Activated gamma-delta T cell (primary cell): ENCODE measurements at regions not wholly inside any gene's neighbourhood (a gene's known extent, or its start where the extent isn't known, plus 50 kb on each side); places are given as distances from the start of the nearest gene placed in this dataset.
"Not testable (repeated sequence)": the region's sequence is repeated elsewhere in the genome, so short reads cannot be mapped to it uniquely, and the experiment has no call there.

Experiments used
- DNase-seq: peaks from one replicate; lab custom pipeline; 2025; lab: John Stamatoyannopoulos, UW

DNA sequence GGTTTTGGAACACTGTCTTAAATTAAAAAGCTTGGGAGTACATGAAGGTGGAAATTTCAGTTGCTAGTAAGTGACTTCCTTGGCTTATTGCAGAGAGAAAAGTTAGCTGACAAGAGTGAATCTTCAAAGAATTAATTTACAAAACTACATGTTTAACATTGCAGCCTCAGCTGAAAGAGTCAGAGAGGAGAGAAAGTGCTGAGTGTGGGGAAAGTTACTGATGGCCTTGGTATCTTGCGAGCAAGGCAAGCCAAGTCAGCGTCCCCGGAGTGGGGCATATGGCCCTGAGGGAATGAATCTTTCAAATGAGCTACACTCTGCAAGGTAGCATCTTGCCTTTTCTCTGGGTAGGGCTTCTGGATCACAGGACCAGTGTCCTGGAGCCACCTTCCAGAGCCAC lies 131.3 kb downstream of the LPIN1 start:
- no peak for DNase-seq

DNA sequence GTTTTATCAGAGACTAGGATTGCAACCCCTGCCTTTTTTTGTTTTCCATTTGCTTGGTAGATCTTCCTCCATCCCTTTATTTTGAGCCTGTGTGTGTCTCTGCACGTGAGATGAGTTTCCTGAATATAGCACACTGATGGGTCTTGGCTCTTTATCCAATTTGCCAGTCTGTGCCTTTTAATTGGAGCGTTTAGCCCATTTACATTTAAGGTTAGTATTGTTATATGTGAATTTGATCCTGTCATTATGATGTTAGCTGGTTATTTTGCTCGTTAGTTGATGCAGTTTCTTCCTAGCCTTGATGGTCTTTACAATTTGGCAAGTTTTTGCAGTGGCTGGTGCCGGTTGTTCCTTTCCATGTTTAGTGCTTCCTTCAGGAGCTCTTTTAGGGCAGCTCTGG lies 138.8 kb downstream of the LPIN1 start:
- not testable (repeated sequence) for DNase-seq

DNA sequence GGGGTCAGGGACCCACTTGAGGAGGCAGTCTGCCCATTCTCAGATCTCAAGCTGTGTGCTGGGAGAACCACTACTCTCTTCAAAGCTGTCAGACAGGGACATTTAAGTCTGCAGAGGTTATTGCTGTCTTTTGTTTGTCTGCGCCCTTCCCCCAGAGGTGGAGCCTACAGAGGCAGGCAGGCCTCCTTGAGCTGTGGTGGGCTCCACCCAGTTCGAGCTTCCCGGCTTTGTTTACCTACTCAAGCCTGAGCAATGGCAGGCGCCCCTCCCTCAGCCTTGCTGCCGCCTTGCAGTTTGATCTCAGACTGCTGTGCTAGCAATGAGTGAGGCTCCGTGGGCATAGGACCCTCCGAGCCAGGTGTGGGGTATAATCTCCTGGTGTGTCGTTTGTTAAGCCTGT lies 140.5 kb downstream of the LPIN1 start:
- DNase-seq: not testable (repeated sequence)

DNA sequence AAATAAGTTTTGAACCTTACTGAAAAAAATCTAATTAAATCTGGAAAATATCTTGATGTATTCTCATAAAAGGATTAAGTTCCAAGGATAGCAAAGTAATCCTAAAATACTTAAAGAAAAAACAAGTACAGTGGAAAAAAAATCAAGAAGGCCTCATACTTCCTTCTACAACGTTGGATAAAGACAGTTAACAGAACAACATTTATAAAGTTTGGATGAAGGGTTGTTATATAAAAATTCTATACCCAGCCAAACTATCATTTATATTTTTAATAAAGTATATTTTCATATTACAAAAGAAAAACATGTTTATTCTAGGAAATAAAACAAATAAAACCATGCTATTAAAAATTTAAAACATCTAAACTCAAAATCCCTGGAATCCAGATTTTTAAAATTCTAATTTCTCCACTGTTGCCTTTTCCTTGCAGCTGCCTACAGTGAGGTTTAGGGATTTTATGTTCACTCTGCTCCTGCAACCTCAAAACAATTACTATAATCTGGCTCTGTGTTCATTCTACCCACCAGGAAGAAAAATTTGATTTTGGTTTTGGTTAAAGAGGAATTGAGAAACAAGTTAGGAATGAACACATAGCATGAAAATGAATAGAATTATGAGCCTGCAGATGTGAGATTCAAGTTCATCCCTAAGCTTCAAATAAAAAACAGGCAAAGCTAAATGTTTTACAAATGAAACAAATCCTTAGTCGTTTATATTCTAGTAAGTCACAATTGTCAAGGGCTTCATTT lies 142.8 kb downstream of the LPIN1 start:
- no peak for DNase-seq

DNA sequence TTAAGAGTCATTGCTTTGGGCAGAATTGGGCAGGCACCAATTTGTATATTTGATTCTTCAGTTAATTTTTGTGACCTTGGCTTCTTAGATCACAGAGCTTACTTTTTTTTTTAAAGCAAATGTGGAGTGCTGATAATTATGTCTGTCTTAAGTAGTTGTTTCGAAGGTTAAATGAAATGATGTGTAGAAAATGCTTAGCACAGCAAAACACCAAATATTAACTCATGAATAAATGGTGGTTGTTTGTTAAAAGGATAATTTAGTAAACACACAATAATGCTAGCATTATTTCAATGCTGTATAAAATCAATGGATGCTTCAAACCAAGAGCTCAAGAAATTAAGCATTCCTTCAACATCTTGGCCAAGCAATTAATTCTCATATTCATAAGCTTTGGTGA lies 143.4 kb downstream of the LPIN1 start:
- no peak for DNase-seq

DNA sequence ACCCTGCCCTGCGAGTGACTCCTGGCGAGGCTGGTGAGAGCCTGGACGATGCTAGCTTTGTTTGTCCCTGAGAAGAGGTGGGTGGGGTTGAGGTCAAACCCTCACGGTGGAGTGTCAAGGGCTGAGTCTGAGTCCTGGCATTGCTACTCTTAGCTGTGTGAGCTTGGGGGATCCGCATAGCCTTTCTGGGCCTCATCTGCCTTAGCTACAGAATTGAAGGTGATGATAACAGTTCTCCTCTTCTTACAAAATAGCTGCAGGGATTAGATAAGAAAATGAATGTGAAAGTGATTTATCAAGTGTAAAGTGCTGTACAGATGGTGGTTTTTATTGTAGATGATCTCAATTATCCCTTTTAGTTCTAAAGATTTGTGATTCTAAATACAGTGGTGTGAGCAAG lies 144.6 kb downstream of the LPIN1 start:
- DNase-seq: no peak

DNA sequence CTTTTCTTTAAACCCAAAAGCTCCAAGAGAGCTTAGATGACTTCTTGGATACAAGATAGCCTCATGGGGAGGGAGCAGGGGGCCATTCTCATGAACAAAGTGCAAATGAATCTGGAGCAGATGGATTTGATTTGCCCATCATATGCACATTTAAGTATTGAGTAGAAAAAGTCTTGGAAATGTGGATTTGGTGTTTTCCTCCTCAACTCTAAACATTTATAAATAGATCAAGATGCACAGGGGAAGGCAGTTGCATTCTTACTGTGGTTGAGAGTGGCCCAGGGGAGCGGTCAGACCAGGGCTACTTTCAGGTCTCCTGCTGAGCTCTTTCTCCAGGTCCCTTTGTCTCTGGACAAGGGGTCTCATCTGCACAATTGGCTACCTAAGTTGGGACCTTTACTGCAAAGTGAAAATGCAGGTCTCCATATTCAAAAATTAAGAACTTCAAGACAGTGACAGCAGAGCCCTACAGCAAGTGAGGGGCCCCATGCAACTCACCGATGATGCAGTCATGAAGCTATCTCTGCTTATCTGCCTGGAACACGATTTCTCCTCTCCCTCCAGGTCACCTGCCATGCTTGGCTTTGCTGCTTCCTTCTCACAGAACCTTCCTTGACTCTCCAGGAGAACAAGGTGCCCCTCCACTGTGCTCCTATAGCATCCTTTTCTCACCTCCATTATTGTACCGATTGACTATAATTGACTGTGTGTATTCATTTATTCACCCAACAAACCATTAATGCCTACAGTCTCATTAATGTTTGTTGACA lies 145.4 kb downstream of the LPIN1 start:
- DNase-seq: no peak

DNA sequence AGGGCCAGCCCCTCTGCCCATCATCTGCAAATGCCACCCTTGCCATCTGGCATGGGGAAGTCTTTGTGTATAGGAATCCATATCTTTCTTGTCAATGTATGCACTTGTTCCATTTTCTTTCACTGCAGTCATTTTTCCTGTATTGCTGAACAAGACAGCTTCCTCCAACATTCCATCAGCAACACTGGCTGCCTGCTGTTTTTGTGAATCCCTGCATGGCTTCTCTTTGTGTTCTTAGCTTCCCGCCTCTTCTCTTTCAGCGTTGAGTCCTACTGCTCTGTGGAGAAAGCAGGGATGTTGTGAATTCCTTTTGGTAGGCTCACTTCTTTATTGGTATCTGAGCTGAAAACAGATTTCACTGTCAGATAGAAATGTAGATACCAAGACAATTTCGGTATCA lies 150.0 kb downstream of the LPIN1 start:
- no peak for DNase-seq

DNA sequence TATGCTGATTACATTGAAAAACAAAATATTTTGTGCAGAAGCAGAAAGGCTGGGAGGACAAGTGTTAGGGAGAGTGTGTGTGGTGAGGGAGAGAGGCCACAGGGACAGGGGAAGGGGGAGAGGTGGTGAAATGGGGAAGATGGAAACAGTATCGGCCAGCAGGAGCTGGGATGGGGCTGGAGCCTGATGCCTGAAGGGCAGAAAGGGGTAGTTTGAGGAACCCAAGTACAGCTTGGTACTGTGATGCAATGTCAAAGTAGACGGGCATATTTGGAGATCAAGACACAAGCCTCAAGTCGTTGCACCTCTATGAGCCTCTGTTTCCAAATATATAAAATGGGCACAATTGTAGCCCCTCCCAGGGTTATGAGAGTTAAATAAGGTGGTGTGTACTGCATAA lies 152.1 kb downstream of the LPIN1 start:
- no peak for DNase-seq

DNA sequence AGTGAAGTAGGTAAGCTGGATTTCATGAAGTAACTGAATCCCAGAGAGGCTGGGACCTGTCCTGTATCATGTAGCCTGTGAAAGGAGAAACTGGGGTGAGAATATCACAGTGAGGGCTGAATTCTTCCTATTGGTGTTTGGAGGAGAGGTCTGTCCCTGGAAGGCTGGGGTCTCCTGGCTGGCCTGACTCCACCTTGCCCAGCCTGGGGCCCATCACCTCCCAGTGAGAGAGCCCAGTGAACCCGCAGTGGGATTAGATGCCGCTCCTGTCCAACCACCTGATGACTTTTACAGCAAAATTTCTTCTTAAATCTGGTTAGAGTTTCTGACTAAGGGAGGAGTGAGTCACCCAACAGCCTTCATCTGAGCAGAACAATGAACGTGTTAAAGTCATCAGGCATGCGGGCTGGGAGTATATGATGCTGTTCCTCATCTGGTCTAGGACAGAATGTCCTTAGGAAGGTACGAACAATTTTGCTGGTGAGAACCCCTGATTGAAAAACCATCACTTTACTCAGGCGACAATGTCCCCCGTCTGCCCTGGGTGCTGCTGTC lies 152.9 kb downstream of the LPIN1 start:
- DNase-seq: no peak

DNA sequence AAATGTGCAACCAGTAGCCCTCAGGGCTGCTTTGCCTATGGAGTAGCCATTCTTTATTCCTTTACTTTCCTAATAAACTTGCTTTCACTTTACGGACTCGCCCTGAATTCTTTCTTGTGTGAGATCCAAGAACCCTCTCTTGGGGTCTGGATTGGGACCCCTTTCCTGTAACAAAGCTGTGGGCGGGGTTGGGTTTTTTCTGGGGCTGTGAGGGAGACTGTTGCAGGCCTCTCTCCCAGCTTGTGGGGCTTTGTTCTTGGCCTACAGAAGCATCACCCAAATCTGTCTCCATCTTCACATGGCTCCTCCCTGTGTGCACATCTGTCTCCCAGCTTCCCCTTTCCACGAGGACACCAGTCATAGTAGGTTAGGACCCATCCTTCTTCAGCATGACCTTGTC lies 154.5 kb downstream of the LPIN1 start:
- DNase-seq: not testable (repeated sequence)

DNA sequence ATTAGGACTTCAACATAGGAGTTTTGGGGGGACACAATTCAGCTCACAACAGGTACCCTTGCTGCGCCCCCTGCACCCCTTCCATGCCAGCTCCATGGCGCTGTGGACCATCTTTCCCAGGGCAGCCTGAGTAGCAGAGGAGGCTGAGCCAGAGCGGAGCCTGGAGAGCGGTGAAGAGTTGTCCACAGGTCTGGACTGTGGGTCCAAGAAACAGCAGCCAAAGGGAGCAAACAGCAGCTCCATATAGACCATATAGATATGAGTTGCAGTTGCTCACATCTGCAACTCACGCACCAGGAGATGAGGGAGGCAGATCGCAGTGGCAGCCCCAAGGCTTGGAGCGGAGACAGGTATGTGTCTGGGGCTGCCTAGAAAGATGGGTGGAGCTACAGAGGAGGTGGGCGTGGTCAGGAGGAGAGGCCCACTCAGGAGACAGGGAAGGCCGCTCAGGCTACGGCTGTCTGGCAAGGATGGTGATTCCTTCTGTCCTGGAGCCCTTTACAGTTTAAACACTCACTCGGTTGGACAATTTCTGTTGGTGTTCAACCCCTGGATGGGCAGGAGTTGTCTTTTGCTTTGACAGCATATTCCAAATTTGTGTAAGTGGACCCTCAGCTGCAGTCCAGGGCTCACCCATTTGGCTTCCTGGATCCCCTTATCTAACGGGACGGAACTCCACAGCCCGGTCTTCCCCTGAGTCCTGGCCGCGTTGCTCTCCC lies 155.1 kb downstream of the LPIN1 start:
- no peak for DNase-seq

DNA sequence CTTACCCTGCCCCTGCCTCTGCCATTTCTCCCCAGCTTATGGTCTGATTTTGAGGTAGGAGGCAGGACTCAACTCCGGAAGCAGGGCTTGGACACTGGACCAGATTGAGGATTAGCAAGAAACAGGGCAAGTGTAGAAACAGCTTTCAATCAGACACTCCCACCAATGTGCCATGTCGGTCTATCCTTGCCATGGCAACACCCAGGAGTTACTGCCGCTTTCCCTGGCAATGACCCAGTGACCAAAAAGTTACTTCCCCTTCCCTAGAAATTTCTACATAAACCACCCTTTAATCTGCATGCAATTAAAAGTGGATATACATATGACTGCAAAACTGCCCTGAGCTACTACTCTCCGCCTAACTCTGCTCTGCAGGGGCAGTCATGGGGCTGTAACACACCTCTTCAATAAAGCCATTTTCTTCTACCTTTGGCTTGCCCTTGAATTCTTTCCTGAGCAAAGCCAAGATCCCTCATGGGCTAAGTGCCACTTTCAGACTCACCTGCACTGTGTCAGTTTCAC lies 156.7 kb downstream of the LPIN1 start:
- DNase-seq: no peak

DNA sequence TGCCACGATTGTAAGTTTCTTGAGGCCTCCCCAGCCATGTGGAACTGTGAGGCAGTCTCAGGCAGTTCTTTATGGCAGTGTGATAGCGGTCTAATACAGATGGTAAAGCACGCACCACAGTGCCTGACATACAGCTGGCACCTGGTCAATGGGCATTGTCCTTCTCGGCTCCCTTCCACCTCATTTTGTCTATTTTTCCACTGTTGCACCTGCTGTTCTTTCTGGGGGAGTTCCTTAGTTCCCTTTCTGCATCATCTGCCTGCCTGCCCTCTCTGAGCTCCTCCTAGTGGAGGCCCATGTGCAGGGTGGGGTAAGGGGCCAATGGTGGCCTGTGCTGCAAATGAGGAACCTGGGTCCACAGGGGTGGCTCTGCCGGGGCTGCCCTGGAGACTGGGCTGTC lies 157.6 kb downstream of the LPIN1 start:
- DNase-seq: no peak

DNA sequence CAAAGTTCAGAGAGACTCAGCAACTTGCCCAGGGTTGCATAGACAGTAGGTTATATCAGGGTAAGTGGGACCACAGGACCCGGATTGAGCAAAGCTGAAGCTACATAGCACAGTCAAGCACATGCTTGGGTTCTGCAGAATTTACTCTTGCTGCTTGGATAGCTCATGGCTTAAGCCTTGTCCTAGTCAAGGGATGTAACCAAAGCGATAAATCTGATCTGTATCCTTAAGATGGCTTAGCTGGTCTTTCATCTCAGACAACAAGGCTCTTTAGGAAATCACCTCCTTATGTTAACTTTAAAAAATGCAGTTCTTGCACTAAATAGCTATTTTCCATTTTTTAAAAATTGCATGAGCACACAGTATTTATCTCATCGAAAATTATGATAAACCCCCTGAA lies 158.5 kb downstream of the LPIN1 start:
- DNase-seq: no peak

DNA sequence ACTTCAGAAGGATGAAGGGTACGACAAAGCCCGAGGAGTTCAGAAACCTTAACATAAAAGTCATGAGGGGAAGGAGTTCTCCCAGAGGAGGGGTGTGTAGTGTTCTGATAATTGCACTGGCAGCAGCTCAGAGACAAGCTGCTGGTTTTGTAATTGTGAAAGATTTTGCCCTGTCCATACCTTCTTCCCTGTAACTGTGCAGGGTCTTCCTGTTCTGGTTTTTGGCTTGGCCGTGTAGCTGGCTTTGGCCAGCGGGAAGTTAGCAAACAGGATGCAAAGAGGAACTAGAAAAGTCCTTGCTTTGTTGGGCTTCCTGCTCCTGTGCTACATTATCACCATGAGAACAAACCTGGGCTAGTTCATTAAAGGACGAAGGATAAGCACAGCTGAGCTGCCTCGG lies 160.8 kb downstream of the LPIN1 start:
- DNase-seq: no peak

DNA sequence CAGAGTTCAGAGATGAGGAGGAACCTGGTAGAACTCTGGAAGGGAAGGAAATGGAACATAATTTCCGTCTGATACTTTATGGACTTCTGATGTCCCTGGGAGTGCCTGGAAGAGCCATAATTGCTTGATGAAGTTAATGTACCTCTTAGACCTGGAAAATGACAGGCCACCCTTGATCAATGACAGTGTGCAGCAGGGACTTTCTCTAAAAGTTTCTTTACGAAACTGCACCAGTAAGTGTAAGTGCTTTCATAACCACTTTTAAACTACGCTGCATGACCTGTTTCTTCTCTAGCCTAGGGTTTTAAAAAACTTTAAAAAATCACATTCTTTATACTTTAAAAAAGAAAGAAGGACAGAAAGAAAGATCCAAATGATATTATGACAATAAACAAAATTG lies 164.5 kb downstream of the LPIN1 start:
- no peak for DNase-seq

DNA sequence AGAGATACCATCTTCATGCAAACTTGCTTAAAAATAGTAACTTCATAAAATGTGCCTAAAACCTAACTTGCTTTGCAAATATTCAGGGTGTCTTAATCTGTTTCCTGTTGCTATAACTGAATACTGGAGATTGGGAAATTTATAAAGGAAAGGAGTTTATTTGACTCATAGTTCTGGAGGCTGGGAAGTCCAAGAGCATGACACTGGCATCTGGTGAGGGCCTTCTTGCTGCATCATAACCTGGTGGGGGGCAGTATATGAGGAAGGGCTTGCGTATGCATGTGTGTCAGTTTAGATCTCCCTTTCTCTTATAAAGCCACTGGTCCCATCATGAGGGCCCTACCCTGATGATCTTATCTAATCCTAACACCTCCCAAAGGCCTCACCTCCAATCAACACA lies 166.5 kb downstream of the LPIN1 start:
- no peak for DNase-seq

DNA sequence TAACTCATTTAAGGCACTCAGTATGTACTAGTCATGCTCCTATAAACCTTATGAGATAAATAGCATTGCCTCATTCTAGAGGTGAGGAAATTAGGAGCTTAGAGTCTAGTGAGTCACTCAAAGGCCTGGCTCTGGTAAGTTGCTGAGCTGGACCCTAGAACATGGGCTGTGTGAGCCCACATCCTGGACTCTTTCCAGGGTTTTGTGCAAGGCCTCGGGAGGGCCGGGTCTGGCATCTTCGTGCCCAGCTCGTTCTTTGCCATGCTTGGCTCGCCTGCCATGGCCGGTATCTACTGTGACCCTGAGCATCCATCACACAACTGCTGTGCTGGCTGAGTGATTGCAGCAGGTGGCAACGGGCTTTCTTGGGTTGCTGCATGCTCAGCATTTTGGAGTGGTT lies 168.0 kb downstream of the LPIN1 start:
- DNase-seq: no peak

DNA sequence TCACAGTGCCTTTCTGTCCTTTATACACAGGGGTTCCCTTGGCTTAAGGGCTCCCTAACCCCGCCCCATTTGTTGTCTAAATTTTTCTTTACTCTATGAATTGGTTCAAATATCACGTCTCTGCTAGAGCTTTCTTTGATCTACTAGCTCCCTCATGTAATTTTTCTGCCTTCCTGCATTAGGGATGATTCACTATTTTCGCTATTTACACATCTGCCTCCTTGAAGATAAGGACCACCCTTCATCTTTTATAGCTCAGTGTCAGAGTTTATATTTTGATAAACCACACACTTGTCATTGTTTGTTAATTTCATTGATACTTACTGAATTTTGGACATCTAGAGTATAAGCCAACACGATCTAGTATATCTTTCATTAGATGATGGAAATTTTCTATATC lies 169.2 kb downstream of the LPIN1 start:
- DNase-seq: no peak

DNA sequence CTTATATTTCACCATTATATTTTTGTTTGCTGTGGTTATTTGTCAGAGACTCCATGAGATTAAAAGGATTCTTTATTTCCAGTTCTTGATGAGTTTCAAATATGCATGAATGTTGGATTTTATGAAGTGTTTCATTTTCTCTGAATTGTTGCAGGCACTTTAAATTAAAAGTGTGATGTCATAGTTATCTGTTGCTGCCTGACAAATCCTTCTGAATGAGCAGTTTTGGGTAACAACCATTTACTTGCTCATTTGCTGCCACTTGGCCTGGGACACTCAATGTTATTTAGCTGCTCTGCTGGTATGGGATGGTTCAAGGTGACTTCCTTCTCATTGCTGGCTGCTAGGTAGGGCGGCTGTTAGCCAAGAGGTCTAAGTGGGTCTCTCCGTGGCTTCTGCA lies 173.5 kb downstream of the LPIN1 start:
- no peak for DNase-seq

DNA sequence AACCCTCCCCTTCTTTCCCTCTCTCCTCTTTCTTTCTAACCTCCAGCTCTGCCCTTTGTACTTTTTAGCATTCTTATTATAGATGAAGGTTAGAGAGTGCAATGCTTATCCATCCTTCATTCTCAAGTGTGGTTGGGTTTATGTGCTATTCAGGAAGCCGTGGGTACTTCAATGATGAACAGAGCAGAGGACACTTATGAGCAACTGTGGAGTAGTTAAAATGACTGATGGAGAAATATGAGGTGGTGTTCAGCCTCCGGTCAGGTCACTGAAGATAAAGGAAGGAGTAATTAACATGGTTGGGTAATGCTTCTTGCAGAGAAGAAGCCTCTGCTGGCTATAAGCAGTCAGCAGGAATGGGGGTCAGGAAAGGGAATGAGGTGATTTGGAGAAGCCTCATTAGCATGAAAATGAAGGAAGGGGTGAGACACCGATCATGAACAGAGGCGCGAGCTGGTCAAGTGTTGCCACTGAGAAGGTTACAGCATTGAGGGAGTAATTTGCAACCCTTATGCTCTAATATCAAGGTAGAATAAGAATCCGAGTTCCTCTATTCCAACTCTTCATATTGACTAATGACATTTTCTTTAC lies 174.7 kb downstream of the LPIN1 start:
- no peak for DNase-seq
